GM21367 (cell line): ENCODE measurements at regions not wholly inside any gene's neighbourhood (a gene's known extent, or its start where the extent isn't known, plus 50 kb on each side); places are given as distances from the start of the nearest gene placed in this dataset.

ENCODE experiments used
- ATAC-seq: cut with Tn5 transposase; IDR thresholded peaks from one replicate; pipeline ENCODE4 v1.9.1; 2021; ENCODE audit not compliant: unreplicated experiment

DNA sequence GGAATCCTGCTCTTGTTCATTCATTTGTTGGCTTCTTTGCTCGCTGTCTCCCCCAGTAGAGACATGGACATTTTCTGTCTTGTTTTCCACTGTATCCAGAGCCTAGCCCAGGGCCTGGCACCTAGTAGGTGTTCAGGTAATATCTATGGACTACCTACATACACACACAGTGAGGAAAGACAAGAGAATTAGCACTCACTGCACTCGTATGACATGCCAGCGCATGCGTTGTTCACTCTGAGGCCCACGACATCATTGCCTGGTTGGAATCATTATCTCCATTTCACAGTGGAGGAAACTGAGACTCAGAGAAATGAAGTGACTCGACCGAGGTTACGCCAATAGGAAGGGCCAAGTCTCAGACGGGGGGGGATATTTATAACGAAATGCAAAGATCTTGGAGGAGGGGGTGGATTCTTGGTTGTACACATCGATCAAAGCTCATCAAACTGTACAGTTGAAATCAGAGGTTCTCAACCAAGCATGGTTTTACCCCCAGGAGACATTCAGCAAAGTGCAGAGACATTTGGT is 140.1 kb upstream of the PTPN1 start:
- no peak for ATAC-seq

DNA sequence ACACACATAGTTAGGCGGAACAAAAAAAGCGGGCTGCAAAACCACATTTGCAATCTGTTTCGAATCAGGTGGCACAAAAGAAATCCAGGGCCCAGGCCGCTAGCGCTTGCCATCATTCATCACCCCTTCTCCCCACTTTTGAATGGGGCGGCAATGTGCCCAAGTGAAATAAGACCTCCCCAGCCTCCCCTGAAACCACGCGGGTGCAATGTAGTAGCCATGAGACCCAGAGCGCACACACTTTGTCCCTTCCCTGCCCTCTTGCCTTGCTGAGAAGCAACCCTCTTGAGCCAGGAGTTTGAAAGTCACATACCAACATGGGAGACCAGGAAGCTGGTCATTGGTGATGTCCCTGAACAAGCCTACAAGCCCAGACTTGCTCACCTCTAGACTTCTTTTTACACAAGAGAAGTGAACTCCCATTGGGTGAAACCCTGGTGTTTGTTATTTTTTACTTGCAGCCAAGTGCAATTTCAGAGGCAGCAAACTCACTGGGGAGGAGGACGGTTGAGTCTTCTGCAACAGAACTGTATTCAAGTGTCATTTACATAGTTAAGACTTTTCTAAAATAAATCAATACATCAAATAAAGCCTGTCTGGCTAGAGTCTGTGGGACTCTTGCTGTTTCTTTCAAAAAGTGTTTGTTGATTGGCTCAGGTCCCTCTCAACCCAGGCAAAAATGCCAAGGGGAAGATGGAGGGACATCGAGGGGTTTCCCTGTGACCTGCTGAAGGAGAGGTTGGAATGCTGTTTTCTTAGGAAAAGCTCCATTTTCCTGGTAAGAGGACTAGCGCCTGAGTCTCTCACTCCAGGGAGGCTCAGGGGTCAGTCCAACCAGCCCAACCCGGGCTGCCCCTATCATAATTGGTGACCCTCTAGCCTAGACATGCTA is 138.1 kb upstream of the PTPN1 start:
- ATAC-seq: no peak

DNA sequence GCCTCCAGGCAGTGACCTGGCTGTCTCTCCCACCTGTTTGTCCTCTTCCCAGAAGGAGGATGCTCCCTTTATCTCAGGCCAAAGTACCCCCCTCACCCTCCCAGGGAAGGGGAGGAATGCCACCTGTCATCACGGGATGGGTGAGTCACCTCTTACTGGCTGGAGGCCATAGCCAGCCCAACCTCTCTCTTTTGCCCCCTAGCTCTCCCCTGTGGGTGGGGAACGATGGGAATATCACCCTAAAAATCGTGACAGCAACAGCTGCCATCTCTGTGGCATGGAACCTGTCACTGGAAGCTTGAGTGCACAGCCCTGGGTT is 137.5 kb upstream of the PTPN1 start:
- ATAC-seq: no peak

DNA sequence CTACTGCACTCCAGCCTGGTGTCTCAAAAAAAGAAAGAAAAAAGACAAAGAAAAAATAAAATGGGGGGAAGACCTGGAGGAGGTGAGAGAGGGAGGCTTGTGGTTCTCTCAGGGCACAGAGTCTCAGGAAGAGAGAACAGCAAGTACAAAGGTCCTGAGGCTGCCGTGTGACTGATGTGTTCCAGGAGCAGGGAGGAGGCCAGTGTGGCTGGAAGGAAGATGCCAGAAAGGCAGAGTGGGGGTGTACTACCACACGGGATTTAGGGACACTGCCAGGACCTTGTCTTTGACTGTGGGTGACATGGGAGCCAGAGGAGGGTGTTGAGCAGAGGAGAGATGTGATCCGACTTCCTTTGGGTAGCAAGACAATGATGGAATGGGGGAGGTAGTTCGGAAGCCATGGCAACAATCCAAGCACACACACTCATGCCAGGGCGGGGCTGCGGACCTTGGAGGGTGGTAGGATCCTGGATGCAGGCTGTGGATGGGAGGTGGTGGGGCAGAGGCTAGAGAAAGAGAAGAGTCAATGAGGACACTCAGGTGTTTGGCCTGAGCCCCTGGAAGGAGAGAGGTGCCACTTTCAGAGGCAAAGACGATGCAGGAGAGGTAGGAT is 136.4 kb upstream of the PTPN1 start:
- ATAC-seq: no peak

DNA sequence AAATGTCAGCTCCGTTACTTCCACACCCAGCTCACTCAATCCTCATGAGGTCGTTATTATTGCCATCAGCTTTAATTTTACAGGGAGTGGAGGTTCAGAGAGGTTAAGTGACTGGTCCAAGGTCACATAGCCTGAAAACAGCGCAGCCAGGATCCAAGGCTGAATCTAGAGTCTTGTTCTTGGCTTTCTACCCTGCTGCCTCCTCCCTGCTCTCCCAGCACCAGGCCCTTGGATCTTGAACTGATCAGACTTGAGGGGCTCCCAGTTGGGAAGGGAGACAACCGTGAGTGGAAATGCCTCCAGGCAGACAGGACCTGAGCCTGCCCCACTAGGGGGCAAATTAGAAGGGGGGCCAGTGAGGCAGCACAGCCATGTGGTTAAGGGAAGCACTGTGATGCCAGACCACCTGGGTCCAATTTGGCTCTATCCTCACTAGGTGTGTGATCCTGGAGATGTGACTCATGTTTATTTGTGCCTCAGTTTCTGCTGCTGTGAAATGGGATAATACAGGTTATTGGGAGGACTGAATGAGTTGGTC is 135.6 kb upstream of the PTPN1 start:
- no peak for ATAC-seq

DNA sequence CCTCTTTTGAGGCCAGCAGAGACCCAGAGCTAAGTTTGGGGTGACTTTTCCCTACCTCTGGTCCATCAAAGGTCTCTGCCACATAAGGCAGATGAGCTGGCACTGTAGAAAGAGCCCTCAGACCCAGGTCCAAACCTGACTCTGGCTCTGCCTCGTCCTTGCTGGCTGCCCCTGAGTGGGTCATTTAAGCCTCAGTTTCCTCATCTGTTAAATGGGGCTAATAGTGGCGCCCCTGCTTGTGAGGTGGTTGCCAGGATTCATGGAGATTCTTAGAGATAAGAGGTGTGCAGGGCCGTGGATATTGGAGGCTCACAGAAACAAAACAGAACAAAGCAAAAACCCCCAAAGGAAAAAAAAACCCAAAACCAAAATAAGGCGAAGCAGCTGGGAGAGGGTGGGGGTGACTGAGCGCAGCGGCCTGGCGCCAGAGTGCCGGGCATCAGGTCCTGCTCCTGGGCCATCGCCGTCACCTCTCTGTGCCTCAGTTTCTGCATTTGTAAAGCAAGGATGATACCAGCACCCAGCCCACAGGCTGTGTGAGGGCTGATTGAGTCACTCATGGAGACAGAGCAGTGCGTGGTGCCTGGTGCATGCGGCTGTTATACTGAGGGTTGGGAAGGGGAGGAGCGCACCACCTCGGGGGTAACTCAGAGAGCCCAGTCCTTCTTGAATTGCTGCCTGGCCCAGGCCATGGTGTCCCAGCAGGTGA is 133.8 kb upstream of the PTPN1 start:
- ATAC-seq: no peak

DNA sequence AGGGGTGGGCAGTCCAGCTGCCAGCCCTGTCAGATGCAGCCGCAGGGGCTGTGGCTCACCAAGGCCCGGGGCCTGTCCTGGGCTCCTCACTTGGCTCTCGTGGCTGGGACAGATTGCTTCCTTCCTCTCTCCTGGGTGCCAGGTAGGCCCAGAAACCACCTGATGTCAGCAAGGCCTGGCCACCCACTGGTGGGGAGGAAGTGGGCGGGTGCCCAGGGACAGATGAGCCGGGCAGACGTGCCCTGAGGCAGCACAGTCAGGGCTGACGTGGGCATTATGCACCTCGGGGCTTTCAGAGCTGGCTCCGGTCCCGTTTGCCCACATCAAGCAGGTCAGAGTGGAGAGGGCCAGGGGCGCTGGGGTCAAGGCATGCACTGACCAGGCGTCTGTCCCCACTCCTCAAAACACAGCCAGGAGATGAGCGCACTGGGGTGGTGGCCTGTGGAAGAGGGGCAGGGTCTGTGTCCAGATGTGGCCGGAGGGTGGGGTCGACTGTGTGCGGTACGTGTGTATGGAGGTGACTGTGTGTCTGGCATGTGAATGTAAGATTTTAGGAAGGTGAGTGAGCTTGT is 133.2 kb upstream of the PTPN1 start:
- no peak for ATAC-seq

DNA sequence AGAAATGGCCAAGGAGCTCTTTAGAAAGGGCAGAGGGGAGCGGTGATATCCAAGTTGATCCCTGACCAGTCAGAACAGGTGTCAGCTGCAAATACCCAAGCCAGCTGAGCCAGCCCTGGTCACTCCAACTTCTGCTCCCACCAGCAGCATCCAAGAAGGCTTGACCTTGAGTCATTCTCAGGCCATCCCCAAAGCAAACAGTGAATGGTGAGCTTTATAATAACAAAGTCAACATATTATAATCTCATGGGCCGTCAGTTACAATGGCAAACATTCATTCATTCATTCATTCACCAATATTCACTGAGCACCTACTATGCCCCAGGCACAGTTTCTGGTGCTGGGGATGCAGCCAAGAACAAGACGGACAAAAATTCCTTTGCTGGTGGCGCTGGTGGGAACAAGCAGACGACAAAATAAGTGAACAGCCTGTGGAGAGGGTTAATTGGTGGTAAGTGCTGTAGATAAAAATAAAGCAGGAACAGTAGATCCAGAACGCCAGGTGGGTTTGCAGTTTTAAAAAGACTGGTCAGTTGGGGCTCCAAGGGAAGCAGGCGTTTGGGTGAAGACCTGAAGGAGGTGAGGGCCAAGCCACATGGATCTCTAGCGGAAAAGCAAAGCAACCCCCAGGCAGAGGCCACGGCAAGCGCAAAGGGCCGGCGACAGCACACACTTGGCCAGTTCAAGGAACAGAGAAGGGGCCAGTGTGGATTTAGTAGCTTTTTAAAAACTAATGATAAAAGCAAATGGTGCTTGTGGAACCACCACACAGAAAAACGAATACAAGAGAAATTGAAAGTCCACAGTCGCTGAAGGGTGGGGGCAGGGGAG is 131.8 kb upstream of the PTPN1 start:
- ATAC-seq: no peak

DNA sequence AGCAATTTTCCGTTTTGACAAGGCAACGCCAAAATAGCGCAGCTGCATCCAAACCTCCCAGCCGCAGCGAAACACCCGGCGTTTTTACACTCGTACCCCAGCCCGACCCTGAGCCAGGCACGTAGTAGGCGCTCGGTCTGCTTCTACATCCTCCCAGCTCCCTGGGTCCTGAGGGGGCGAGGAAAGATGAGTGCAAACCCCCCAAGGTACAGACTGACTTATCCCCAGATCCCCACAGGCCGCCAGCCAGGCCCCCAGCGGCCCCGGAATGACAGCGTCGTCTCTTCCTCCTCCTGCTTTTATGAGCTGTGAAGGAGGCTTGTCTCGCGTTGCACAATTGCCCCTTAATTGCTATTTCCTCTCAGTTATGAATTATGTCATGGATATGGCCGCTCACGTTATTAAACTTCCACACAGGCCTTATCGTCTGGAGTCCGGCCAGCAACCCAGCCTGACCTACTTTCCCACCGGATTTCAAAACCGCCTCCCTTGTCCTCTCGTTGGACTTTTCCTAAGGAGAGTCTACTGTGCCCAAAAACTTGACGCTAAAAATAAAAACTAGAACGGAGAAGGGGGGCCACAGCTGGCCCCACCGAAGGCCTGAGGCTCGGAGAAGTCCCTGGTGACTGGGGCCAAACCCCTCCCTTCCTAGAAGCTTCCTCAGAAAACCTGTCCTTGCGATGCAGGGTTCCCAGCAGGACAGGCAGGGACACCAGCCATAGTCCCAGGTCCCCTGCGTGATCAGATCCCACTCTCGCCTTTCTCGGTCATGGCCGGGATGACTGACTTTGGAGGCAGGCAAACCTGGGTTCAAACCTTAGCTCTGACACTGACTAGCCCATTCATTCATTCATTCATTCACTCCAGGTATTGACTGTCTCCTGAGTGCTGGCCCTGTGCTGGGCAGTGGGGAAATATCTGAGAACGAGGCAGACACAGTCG is 130.9 kb upstream of the PTPN1 start:
- no peak for ATAC-seq

DNA sequence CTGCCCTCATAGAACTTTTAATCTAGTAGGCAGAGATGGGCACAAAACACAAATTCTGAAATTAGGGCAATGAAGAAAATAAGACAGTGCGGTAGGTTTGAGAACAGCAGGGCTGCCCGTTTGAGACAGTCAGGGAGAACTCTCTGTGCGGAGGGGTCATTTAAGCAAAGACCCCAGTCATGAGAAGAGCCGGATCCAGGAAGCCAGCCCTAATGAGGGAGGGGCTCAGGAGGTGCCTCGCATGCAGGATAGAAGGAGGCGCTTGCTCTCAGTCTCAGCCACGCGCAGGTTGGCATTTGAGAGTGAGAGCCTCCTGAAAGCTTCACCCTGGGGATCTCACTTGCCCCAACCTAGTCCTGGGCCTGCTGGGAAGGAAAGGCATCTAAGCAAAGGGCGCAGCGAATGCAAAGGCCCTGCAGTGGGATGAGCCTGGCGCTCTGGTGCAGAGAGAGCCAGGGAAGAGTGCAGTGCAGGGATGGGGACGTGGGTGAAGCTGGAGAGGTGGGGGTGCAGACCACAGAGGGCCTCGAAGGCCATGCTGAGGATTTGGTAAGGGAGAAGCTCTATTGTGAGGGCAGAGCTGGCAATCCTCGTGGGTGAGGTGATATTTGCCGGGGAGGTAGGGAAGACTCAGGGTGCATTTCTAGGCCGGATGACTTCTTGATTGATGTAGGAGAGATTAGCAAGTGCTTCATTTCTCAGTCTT is 130.0 kb upstream of the PTPN1 start:
- ATAC-seq: no peak

DNA sequence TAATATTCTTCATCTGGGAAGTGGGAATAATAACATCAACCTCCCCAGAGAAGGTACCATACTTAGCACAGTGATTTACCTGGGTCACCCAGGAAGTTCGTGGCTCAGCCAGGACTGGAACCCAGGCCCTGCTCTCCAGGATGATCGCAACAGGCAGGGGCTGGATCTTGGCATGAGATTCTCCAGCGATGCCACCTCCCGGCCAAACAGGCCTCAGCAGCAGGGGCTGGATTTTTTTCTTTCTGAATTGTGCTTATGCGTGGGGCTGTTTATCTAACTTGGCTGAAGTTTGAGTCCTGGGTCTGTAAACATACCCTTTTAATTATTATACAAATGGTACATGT is 129.5 kb upstream of the PTPN1 start:
- ATAC-seq: no peak

DNA sequence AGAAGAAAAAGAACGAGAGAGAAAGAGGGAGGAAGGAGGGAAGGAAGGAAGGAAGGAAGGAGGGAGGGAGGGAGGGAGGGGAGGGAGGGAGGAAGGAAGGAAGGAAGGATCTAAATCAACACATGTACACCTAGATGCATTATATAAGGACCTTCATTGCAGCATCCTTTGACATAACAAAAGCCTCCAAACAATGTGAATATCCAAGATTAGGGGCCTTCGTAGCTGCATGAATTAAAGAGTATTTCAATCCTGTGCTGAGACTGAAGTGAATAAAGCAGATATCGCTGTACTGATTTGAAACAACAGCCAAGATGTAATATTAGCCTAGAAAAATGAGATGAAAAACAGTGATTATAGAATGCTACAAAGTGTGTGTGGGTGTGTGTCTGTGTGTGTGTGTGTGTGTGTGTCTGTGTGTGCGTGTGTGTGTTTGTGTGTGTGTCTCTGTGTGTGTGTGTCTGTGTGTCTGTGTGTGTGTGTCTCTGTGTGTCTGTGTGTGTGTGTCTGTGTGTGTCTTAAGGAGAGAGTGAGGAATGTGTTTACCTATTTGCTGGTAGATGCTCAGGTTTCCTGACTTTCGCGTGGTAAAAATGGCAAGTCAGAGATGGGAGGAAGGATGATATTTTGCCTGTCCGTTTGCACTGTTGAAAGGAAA is 129.0 kb upstream of the PTPN1 start:
- no peak for ATAC-seq

DNA sequence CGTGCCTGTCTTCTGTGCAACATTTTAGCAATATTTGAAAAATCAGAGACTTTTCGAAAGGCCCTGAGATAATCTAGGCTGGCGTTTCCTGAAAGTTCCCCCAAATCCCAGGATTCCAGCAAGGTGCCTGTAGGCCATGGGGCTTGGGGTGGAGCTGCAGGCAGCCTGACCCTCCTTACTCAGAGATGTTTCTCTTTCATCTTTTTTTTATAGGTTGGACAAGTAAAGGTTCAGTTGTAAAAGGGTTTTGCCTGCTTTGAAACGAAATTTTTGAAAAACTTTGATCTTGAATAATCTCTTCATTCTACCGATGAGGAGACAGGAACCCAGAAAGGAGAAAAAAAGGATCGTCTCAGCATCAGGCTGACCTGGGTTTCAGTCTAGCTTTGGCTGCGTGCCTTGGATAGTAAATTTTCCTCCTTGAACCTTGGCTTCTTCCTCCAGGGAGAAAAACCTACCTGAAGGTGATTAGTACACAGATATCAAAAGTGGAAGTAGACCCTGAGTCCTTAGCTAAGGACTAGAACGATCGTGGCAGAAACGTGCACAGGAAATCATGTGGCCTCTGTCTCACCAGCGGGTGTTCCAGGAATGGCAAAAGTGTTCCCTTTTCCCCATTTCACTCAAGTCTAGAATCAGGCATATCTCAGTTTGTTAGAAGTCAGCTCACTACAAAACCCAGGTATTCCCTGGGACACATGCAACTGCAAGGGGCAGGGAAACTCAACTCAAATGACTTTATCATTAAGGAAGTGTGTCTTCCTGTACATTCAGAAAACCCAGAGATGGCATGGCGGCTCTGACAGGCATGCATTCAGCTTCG is 128.2 kb upstream of the PTPN1 start:
- ATAC-seq: no peak

DNA sequence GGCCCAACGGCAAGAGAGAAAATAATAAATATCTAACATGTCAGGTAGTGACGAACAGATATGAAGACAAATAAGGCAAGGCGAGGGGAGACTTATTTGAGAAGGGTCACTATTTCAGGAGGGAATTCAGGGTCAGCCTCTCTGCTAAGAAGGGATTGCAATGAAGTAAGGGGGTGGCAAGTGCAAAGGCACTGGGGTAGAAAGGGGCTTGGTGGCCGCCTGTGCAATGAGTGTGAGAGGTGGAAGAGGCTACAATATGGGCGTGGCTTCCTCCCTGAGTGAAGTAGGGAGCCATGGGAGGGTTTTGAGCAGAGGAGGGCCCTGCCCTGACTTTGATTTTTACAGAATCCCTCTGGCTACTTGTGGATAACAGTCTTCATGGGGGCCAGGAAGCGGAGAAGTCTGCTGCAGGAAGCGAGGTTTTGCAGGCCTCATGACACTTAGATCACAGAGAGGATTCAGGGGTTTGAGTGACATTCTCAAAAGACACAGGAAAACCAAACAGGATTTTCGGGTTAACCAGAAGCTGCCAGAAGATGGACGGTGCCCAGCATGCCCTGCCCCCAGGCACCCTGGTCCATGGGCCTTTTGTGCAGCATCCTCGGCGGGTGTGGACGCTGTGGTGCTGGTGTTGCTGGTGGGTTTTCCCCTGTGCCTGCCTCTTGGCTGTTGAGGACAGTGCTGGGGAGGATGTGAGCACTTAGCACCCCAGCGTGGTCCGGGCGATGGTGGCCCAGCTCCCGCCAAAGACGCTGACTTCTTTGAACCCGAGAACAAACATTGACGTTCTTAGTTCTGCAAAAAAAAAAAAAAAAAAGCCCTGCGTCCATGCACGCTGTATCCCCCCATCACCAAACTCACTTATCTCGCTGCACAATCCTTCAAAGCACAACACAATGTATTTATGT is 124.2 kb upstream of the PTPN1 start:
- ATAC-seq: no peak

DNA sequence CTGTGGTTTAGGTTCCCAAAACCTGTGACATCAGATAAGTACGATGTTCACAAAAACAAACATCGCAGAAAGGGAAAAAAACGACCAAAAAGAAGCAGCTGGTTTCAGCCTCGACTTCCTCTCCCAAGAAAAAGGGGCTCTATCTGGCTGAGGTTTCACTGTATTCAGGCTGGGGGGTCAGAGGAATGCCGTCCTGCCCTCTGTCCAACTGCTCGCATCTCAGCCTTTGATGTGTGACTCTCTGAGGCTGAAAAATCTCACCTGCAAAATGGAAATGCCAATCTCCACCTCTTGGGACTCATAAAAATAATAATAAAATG is 123.6 kb upstream of the PTPN1 start:
- no peak for ATAC-seq

DNA sequence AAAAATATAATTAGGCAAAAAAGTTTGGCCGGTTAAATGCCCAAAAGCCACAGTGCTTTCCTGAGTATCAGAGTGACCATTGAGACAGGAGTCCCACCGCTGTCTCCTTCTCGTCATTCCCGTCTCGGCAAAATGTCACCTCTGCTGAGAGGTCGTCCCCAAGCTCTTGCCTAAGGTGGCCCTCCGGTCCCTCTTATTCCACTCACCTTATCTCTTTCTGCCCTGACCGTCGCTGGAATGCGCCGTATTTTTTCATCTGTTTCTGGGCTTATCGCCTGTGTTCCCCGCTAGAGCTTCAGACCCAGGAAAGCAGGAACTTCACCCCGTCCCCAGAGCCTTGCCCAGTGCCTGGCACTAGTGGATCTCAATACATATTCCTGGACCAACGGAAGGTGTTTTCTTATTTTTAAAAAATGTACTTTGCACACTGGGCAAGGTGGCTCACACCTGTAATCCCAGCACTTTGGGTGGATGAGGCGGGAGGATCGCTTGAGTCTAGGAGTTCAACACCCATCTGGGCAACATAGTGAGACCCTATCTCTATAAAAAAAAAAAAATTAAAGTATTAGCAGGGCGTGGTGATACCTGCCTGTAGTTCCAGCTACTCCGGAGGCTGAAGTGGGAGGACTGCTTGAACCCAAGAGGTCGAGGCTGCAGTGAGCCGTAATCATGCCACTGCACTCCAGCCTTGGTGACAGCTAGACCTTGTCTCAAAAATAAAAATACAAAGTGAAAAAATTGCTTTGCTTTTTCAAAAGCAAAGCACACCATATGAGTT is 122.8 kb upstream of the PTPN1 start:
- ATAC-seq: no peak
